ENCODE measurements at regions not wholly inside any gene's neighbourhood (a gene's known extent, or its start where the extent isn't known, plus 50 kb on each side); places are given as distances from the start of the nearest gene placed in this dataset.

- CTCF ChIA-PET = no interaction called here
- POLR2A ChIA-PET = no interaction called here
- RAD21 ChIA-PET (ENCODE audit: unreplicated experiment) = no interaction called here
Measured at GRCh38 chr10:29191674-29192073, 97.2 kb upstream of the LYZL1 start.

More at GRCh38 chr10:29191674-29192073, 97.2 kb upstream of the LYZL1 start:
- Histone ChIP-seq H3K9me3 (replicated peaks; ENCODE audit: control insufficient read depth, insufficient read depth, low read length) (no peaks in the 10 kb centered on the region), H3K4me1 (ENCODE audit: control insufficient read depth, insufficient read depth, low read length) (no peaks in the 10 kb centered on the region), H3K27me3 (replicated peaks in 1 of 2; ENCODE audit: control insufficient read depth in 2 of 2, insufficient read depth in 2 of 2, low read length in 1 of 2) (no peaks in the 10 kb centered on the region), H2AFZ (ENCODE audit: control insufficient read depth, low read depth, low read length) (no peak overlapping the region), H3K27ac (ENCODE audit: control insufficient read depth, insufficient read depth) (no peak overlapping the region), H3K4me3 (no peak overlapping the region), H3K4me2 (ENCODE audit: control insufficient read depth, insufficient read depth) (no peak overlapping the region), H3K79me2 (ENCODE audit: control insufficient read depth, insufficient read depth, low read length) (no peaks in the 10 kb centered on the region), H4K20me1 (ENCODE audit: control insufficient read depth, insufficient read depth) (no peaks in the 10 kb centered on the region), H3K36me3 (ENCODE audit: control insufficient read depth in 2 of 2, insufficient read depth in 2 of 2, low read length in 1 of 2) (no peaks in the 10 kb centered on the region), H3K9ac (ENCODE audit: control insufficient read depth, insufficient read depth, low read length) (no peak overlapping the region)
- SMC1A ChIA-PET (ENCODE audit: uncharacterized antibody, unreplicated experiment) = no interaction called here
- in situ Hi-C loops (cut with MboI) = no loop called here
- no peak for DNase-seq (ENCODE audit: low read depth, low spot score)
- no peak for ATAC-seq
- BruUV-seq (replicated peaks) = no TSS peak
- TF ChIP-seq HSF1 (IDR thresholded peaks at IDR 0.05; ENCODE audit: low read depth, low read length) (no peak), E2F4 (IDR thresholded peaks at IDR 0.05; ENCODE audit: low read depth, low read length) (no peak), KDM1A (IDR thresholded peaks at IDR 0.05; ENCODE audit: borderline replicate concordance) (no peak), ZNF592 (IDR thresholded peaks at IDR 0.05) (no peak), FOXK2 (IDR thresholded peaks at IDR 0.05) (no peak), CUX1 (IDR thresholded peaks at IDR 0.05; ENCODE audit: insufficient replicate concordance, low read depth, low read length) (no peak), NR2F1 (conservative IDR thresholded peaks at IDR 0.05) (no peak)
- FAIRE-seq = no peak
- intact Hi-C loops (cut with micrococcal nuclease; ENCODE audit: unreplicated experiment) = no loop called here
- 38% methylated on average over 8 of the region's 8 CpGs for WGBS (ENCODE audit: insufficient coverage, insufficient replicate concordance, low lambda C conversion rate, missing lambda C conversion rate)

All from GM12878 (cell line).